ENCODE measurements at regions not wholly inside any gene's neighbourhood (a gene's known extent, or its start where the extent isn't known, plus 50 kb on each side); places are given as distances from the start of the nearest gene placed in this dataset.

GRCh38 chr15:66615846-66616245 is 50.0 kb upstream of the LCTL start:
- in situ Hi-C loops (cut with MboI; ENCODE audit: low sequenced_read_pairs) = loop anchor here (25.0 kb wide), 1 partner anchor 146 kb away; no protein-coding TSS in a partner anchor

- in situ Hi-C loops (cut with MboI; ENCODE audit: low sequenced_read_pairs) = loop anchor here (25.0 kb wide), 1 partner anchor 145 kb away; no protein-coding TSS in a partner anchor
Observed at GRCh38 chr15:66617137-66618090, 51.6 kb upstream of the LCTL start.

- in situ Hi-C loops (cut with MboI; ENCODE audit: low sequenced_read_pairs) = loop anchor here (25.0 kb wide), 1 partner anchor 143 kb away; no protein-coding TSS in a partner anchor
Observed at GRCh38 chr15:66619152-66619903, 53.5 kb upstream of the LCTL start.

GRCh38 chr15:66620341-66620740 is 54.5 kb upstream of the LCTL start:
- in situ Hi-C loops (cut with MboI; ENCODE audit: low sequenced_read_pairs) = loop anchor here (25.0 kb wide), 1 partner anchor 142 kb away; no protein-coding TSS in a partner anchor

- in situ Hi-C loops (cut with MboI; ENCODE audit: low sequenced_read_pairs) = loop anchor here (25.0 kb wide), 1 partner anchor 141 kb away; no protein-coding TSS in a partner anchor
Observed at GRCh38 chr15:66620744-66621344, 55.0 kb upstream of the LCTL start.

- in situ Hi-C loops (cut with MboI; ENCODE audit: low sequenced_read_pairs) = loop anchor here (25.0 kb wide), 1 partner anchor 141 kb away; no protein-coding TSS in a partner anchor
Observed at GRCh38 chr15:66621491-66622467, 56.0 kb upstream of the LCTL start.

- in situ Hi-C loops (cut with MboI; ENCODE audit: low sequenced_read_pairs) = loop anchor here (25.0 kb wide), 1 partner anchor 140 kb away; no protein-coding TSS in a partner anchor
Observed at GRCh38 chr15:66622591-66623022, 56.8 kb upstream of the LCTL start.

GRCh38 chr15:66623801-66624453 is 58.1 kb upstream of the LCTL start:
- in situ Hi-C loops (cut with MboI; ENCODE audit: low sequenced_read_pairs) = loop anchor here (25.0 kb wide), 1 partner anchor 138 kb away; no protein-coding TSS in a partner anchor

GRCh38 chr15:66625531-66625930 is 59.7 kb upstream of the LCTL start:
- in situ Hi-C loops (cut with MboI; ENCODE audit: low sequenced_read_pairs) = no loop called here

- in situ Hi-C loops (cut with MboI; ENCODE audit: low sequenced_read_pairs) = no loop called here
Observed at GRCh38 chr15:66625974-66626373, 60.2 kb upstream of the LCTL start.

GRCh38 chr15:66628976-66629723 is 63.4 kb upstream of the LCTL start:
- in situ Hi-C loops (cut with MboI; ENCODE audit: low sequenced_read_pairs) = no loop called here

GRCh38 chr15:66629817-66630576 is 64.2 kb upstream of the LCTL start:
- in situ Hi-C loops (cut with MboI; ENCODE audit: low sequenced_read_pairs) = no loop called here

GRCh38 chr15:66630801-66631351 is 65.1 kb upstream of the LCTL start:
- in situ Hi-C loops (cut with MboI; ENCODE audit: low sequenced_read_pairs) = no loop called here

GRCh38 chr15:66631616-66632263 is 65.9 kb upstream of the LCTL start:
- in situ Hi-C loops (cut with MboI; ENCODE audit: low sequenced_read_pairs) = no loop called here

- in situ Hi-C loops (cut with MboI; ENCODE audit: low sequenced_read_pairs) = no loop called here
Observed at GRCh38 chr15:66633041-66633937, 67.5 kb upstream of the LCTL start.

GRCh38 chr15:66633938-66634250 is 68.1 kb upstream of the LCTL start:
- in situ Hi-C loops (cut with MboI; ENCODE audit: low sequenced_read_pairs) = no loop called here

Data from HL-60/S4 treated with phorbol 12-myristate 13-acetate at 8.2 ng/mL for 4 days and 3 days (cell line).